ENCODE measurements at regions not wholly inside any gene's neighbourhood (a gene's known extent, or its start where the extent isn't known, plus 50 kb on each side); places are given as distances from the start of the nearest gene placed in this dataset.

DNA sequence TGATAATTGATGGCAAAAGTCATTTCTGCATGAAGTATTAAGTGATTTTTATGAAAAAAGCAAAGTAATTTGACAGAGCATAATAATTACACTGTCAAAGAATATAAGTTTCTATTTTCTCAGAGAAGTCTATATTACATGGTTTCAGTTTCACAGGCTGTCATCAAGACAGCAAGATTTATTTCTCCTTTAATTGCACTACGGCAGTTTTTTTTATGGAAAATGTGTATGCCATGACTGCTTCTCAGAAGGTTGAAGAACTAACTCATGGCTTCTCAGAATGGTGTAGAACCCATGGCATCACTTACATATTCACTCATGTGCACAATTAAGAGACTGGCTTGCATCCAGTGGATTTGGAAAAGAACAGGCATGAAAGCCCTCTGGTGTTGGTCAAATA is 870.3 kb upstream of the SORCS1 start:
- TF ChIP-seq CEBPB (IDR thresholded peaks at IDR 0.05) (no peak), TAF1 (IDR thresholded peaks at IDR 0.05; ENCODE audit: low read depth) (no peak), RAD21 (IDR thresholded peaks at IDR 0.05; ENCODE audit: low read depth) (no peak), FOXM1 (IDR thresholded peaks at IDR 0.05; ENCODE audit: borderline replicate concordance, low read depth) (no peak), YY1 (IDR thresholded peaks at IDR 0.05; ENCODE audit: low read depth) (no peak), EGR1 (IDR thresholded peaks at IDR 0.05) (no peak)
- TF ChIP-seq, protein P1, sequence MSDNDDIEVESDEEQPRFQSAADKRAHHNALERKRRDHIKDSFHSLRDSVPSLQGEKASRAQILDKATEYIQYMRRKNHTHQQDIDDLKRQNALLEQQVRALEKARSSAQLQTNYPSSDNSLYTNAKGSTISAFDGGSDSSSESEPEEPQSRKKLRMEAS (IDR thresholded peaks at IDR 0.05): no peak
- TF ChIP-seq, protein P2, sequence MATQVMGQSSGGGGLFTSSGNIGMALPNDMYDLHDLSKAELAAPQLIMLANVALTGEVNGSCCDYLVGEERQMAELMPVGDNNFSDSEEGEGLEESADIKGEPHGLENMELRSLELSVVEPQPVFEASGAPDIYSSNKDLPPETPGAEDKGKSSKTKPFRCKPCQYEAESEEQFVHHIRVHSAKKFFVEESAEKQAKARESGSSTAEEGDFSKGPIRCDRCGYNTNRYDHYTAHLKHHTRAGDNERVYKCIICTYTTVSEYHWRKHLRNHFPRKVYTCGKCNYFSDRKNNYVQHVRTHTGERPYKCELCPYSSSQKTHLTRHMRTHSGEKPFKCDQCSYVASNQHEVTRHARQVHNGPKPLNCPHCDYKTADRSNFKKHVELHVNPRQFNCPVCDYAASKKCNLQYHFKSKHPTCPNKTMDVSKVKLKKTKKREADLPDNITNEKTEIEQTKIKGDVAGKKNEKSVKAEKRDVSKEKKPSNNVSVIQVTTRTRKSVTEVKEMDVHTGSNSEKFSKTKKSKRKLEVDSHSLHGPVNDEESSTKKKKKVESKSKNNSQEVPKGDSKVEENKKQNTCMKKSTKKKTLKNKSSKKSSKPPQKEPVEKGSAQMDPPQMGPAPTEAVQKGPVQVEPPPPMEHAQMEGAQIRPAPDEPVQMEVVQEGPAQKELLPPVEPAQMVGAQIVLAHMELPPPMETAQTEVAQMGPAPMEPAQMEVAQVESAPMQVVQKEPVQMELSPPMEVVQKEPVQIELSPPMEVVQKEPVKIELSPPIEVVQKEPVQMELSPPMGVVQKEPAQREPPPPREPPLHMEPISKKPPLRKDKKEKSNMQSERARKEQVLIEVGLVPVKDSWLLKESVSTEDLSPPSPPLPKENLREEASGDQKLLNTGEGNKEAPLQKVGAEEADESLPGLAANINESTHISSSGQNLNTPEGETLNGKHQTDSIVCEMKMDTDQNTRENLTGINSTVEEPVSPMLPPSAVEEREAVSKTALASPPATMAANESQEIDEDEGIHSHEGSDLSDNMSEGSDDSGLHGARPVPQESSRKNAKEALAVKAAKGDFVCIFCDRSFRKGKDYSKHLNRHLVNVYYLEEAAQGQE (IDR thresholded peaks at IDR 0.05; ENCODE audit: low read depth): no peak

Measured in Ishikawa (cell line).